SU-DHL-6 (cell line): ENCODE measurements at regions not wholly inside any gene's neighbourhood (a gene's known extent, or its start where the extent isn't known, plus 50 kb on each side); places are given as distances from the start of the nearest gene placed in this dataset.

ENCODE experiments used
- H2AFZ ChIP-seq: fragments of 200-600 bp; sonication (generic); 2 replicates; pipeline ENCODE4 v1.6.1; 2014; ENCODE audit warnings: low read depth, mild to moderate bottlenecking, moderate library complexity, mixed read lengths, antibody characterized with exemption, low read length; ENCODE audit not compliant: severe bottlenecking
- H3F3A ChIP-seq: fragments of 200-600 bp; shearing (Covaris generic); 2 replicates; pipeline ENCODE4 v1.6.0; 2016; ENCODE audit warnings: antibody characterized with exemption, mild to moderate bottlenecking; ENCODE audit not compliant: insufficient read depth
- H3K27ac ChIP-seq: fragments of 200-600 bp; sonication (generic); 2 replicates; pipeline ENCODE4 v1.5.1; 2016; ENCODE audit warnings: low read depth, mild to moderate bottlenecking, low read length, moderate library complexity, mixed read lengths
- H3K27me3 ChIP-seq: fragments of 200-600 bp; sonication (generic), shearing (Covaris generic); 2 replicates; pipeline ENCODE4 v1.6.0; 2014; ENCODE audit warnings: mild to moderate bottlenecking, low read length
- H3K36me3 ChIP-seq: fragments of 200-600 bp; sonication (generic); 2 replicates; pipeline ENCODE4 v1.6.1; 2014; ENCODE audit warnings: mild to moderate bottlenecking, low read length, mixed read lengths
- H3K4me2 ChIP-seq: fragments of 300-600, 200-600 bp; shearing (Covaris generic), sonication (generic); 2 replicates; pipeline ENCODE4 v1.6.0; 2014; ENCODE audit warnings: low read length, low read depth, mild to moderate bottlenecking; ENCODE audit not compliant: poor library complexity, severe bottlenecking
- H3K4me3 ChIP-seq: fragments of 200-600 bp; sonication (generic); 2 replicates; pipeline ENCODE4 v1.5.1; 2014; ENCODE audit warnings: antibody characterized with exemption, low read length, mild to moderate bottlenecking, mixed read lengths; ENCODE audit not compliant: insufficient read depth, poor library complexity, severe bottlenecking
- H3K79me2 ChIP-seq: fragments of 200-600 bp; sonication (generic); 2 replicates; pipeline ENCODE4 v1.6.1; 2014; ENCODE audit warnings: mild to moderate bottlenecking, low read length, moderate library complexity; ENCODE audit not compliant: insufficient read depth
- H3K9ac ChIP-seq: fragments of 200-600 bp; sonication (generic); 2 replicates; pipeline ENCODE4 v1.7.0; 2014; ENCODE audit warnings: mild to moderate bottlenecking, low read length
- H3K9me2 ChIP-seq: fragments of 200-600 bp; sonication (generic); replicated peaks from 2 replicates; pipeline ENCODE4 v1.6.1; 2014; ENCODE audit warnings: low read length; ENCODE audit not compliant: insufficient read depth
- H3K9me3 ChIP-seq: fragments of 200-600 bp; sonication (generic); 2 replicates; pipeline ENCODE4 v1.6.1; 2014; ENCODE audit warnings: low read length, mixed read lengths; ENCODE audit not compliant: insufficient read depth
- H4K20me1 ChIP-seq: fragments of 200-600 bp; sonication (generic); 2 replicates; pipeline ENCODE4 v1.6.1; 2014; ENCODE audit warnings: low read depth, mild to moderate bottlenecking, antibody characterized with exemption, low read length, moderate library complexity, mixed read lengths
- CTCF ChIP-seq: fragments of 200-600 bp; sonication (generic); IDR thresholded peaks from one replicate; pipeline ENCODE4 v1.5.1; 2017; ENCODE audit warnings: antibody characterized with exemption, mild to moderate bottlenecking, low read length, moderate library complexity; ENCODE audit not compliant: insufficient read depth, poor library complexity, severe bottlenecking
- EZH2phosphoT487 ChIP-seq: fragments of 200-600 bp; sonication (generic), shearing (Covaris generic); conservative IDR thresholded peaks from 2 replicates; pipeline ENCODE4 v1.6.1; 2018; ENCODE audit warnings: mild to moderate bottlenecking, antibody characterized with exemption, low read length, moderate library complexity, mixed read lengths

- no peak overlapping the region for H3K27ac ChIP-seq
- no peaks in the 10 kb centered on the region for H3K79me2 ChIP-seq
- no peak overlapping the region for H3K9ac ChIP-seq
- H3K27me3 ChIP-seq, result no peaks in the 10 kb centered on the region
- H3K4me2 ChIP-seq, result no peak overlapping the region
- no peaks in the 10 kb centered on the region for H3K36me3 ChIP-seq
- no peak overlapping the region for H3K4me3 ChIP-seq
- TF ChIP-seq EZH2phosphoT487 (no peak), CTCF (no peak)
- no peaks in the 10 kb centered on the region for H3K9me2 ChIP-seq
- no peak overlapping the region for H2AFZ ChIP-seq
- H4K20me1 ChIP-seq, result no peaks in the 10 kb centered on the region
- no peaks in the 10 kb centered on the region for H3F3A ChIP-seq
- no peaks in the 10 kb centered on the region for H3K9me3 ChIP-seq
Measured at GRCh38 chr9:99479929-99480328, 257.8 kb downstream of the SEC61B start.

GRCh38 chr9:99485459-99485858 is 263.4 kb downstream of the SEC61B start:
- no peak overlapping the region for H3K4me3 ChIP-seq
- TF ChIP-seq EZH2phosphoT487, result no peak
- TF ChIP-seq CTCF, result no peak
- H3K36me3 ChIP-seq, result no peaks in the 10 kb centered on the region
- H3K9me2 ChIP-seq, result no peaks in the 10 kb centered on the region
- no peak overlapping the region for H3K9ac ChIP-seq
- no peaks in the 10 kb centered on the region for H3K27me3 ChIP-seq
- no peak overlapping the region for H2AFZ ChIP-seq
- no peaks in the 10 kb centered on the region for H3K9me3 ChIP-seq
- H4K20me1 ChIP-seq, result no peaks in the 10 kb centered on the region
- no peak overlapping the region for H3K27ac ChIP-seq
- H3K4me2 ChIP-seq, result no peak overlapping the region
- H3F3A ChIP-seq, result no peaks in the 10 kb centered on the region
- H3K79me2 ChIP-seq, result no peaks in the 10 kb centered on the region

GRCh38 chr9:99486684-99487083 is 264.6 kb downstream of the SEC61B start:
- Histone ChIP-seq H3K79me2 (no peaks in the 10 kb centered on the region), H3K9me2 (no peaks in the 10 kb centered on the region), H3K4me2 (no peak overlapping the region), H3F3A (no peaks in the 10 kb centered on the region), H3K27ac (no peak overlapping the region), H3K9me3 (no peaks in the 10 kb centered on the region), H3K9ac (no peak overlapping the region), H4K20me1 (no peaks in the 10 kb centered on the region), H2AFZ (no peak overlapping the region), H3K36me3 (no peaks in the 10 kb centered on the region), H3K27me3 (no peaks in the 10 kb centered on the region), H3K4me3 (no peak overlapping the region)
- TF ChIP-seq CTCF (no peak), EZH2phosphoT487 (no peak)
